ENCODE measurements at regions not wholly inside any gene's neighbourhood (a gene's known extent, or its start where the extent isn't known, plus 50 kb on each side); places are given as distances from the start of the nearest gene placed in this dataset.

DNA sequence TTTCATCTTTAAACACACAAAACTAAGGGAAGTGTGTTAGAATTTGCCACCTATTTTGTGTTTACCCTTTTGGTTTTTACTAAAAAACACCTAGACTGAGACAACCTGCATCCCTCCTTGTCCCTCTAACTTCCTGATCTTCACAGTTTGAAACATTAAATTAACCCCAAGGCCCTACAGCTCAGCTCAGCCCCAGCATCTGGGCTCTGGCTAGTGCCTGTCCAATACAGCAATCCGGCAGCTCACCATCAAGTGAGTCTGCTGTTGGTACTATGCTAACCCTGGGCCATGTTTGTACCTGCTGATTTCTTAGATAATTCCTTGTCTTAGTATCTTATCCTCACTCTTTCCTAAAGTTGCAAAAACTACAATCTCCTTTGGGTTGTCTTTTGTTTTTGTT lies 162.4 kb downstream of the DSEL start:
- no peak overlapping the region for H3T11ph ChIP-seq (ENCODE audit: low read length)
- H3K4me1 Mint-ChIP-seq, result no peaks in the 10 kb centered on the region

More for the DNA sequence above, 162.4 kb downstream of the DSEL start:
- Histone ChIP-seq H3K56ac (ENCODE audit: insufficient read length, low read depth, low read length) (no peak overlapping the region), H3K4me1 (ENCODE audit: insufficient read depth, low read length) (no peaks in the 10 kb centered on the region), H3K4me2 (ENCODE audit: insufficient read depth, insufficient read length, low read length) (no peak overlapping the region), H2BK5ac (ENCODE audit: insufficient read length, low read length) (no peak overlapping the region), H3K79me2 (ENCODE audit: insufficient read depth, low read length) (no peaks in the 10 kb centered on the region), H2BK120ac (ENCODE audit: low read depth, low read length, poor library complexity, severe bottlenecking) (no peak overlapping the region), H4K5ac (ENCODE audit: insufficient read length, low read depth, low read length) (no peak overlapping the region), H3K14ac (ENCODE audit: insufficient read depth, low read length) (no peak overlapping the region), H2AK5ac (ENCODE audit: insufficient read length, low read length) (no peak overlapping the region), H3K23me2 (ENCODE audit: insufficient read length, low read depth, low read length, poor library complexity, severe bottlenecking) (no peaks in the 10 kb centered on the region), H3K9ac (ENCODE audit: extremely low read depth, insufficient read length, low read length) (no peak overlapping the region), H2BK15ac (ENCODE audit: low read depth, low read length) (no peak overlapping the region), H3K4ac (ENCODE audit: low read depth, low read length) (no peak overlapping the region), H3K18ac (ENCODE audit: insufficient read length, low read depth, low read length) (no peak overlapping the region), H2AFZ (ENCODE audit: low read length) (no peak overlapping the region), H2BK20ac (ENCODE audit: low read depth, low read length, poor library complexity, severe bottlenecking) (no peak overlapping the region), H3K79me1 (ENCODE audit: insufficient read depth, low read depth, low read length, poor library complexity, severe bottlenecking) (no peaks in the 10 kb centered on the region), H2BK12ac (ENCODE audit: insufficient read length, low read depth, low read length) (no peak overlapping the region), H3K27me3 (ENCODE audit: insufficient read depth, low read length) (no peaks in the 10 kb centered on the region), H3K23ac (ENCODE audit: insufficient read length, low read depth, low read length) (no peak overlapping the region), H3K27ac (ENCODE audit: insufficient read length, low read depth, low read length) (no peak overlapping the region), H3K9me3 (ENCODE audit: control insufficient read depth, low read depth, low read length) (no peaks in the 10 kb centered on the region), H4K91ac (ENCODE audit: insufficient read length, low read depth, low read length) (no peak overlapping the region), H4K20me1 (ENCODE audit: control insufficient read depth, insufficient read depth, insufficient read length) (no peaks in the 10 kb centered on the region), H4K8ac (replicated peaks; ENCODE audit: insufficient read length, low read depth, low read length) (no peak overlapping the region)
- no peak for DNase-seq
- no peak overlapping the region for H3K4me3 Mint-ChIP-seq
- H3K27me3 Mint-ChIP-seq (ENCODE audit: low read depth), result no peaks in the 10 kb centered on the region
- no CpG with 5 or more reads among the region's 1 CpG for WGBS (ENCODE audit: extremely low coverage, insufficient read length, low lambda C conversion rate)
- H3K9me3 Mint-ChIP-seq, result peaks cover 3% of the 10 kb centered on the region in 2 experiments; a peak in 2 of 5 replicates
- peaks cover 0 to 4% (median 3%) of the 10 kb centered on the region in 3 experiments; a peak in 4 of 7 replicates for H3K36me3 Mint-ChIP-seq (ENCODE audit: insufficient read depth in 1 of 3, low read depth in 3 of 3)
- TF ChIP-seq, protein P1, sequence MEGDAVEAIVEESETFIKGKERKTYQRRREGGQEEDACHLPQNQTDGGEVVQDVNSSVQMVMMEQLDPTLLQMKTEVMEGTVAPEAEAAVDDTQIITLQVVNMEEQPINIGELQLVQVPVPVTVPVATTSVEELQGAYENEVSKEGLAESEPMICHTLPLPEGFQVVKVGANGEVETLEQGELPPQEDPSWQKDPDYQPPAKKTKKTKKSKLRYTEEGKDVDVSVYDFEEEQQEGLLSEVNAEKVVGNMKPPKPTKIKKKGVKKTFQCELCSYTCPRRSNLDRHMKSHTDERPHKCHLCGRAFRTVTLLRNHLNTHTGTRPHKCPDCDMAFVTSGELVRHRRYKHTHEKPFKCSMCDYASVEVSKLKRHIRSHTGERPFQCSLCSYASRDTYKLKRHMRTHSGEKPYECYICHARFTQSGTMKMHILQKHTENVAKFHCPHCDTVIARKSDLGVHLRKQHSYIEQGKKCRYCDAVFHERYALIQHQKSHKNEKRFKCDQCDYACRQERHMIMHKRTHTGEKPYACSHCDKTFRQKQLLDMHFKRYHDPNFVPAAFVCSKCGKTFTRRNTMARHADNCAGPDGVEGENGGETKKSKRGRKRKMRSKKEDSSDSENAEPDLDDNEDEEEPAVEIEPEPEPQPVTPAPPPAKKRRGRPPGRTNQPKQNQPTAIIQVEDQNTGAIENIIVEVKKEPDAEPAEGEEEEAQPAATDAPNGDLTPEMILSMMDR (conservative IDR thresholded peaks at IDR 0.05), result no peak
- no peak overlapping the region for H3K27ac Mint-ChIP-seq
